GM12878 (cell line): ENCODE measurements at regions not wholly inside any gene's neighbourhood (a gene's known extent, or its start where the extent isn't known, plus 50 kb on each side); places are given as distances from the start of the nearest gene placed in this dataset.

Source experiments
- E2F4 ChIP-seq: IDR thresholded peaks from 2 replicates; pipeline ENCODE4 v1.6.1; 2012; ENCODE audit warnings: low read depth, low read length, improper control_type of control experiment
- E4F1 ChIP-seq: fragments of 450-650 bp; IDR thresholded peaks from 2 replicates; pipeline ENCODE4 v1.6.1; 2018; ENCODE audit warnings: borderline replicate concordance, mild to moderate bottlenecking; ENCODE audit not compliant: partially characterized antibody
- ETV6 ChIP-seq, 2 experiments: fragments of 450-650 bp in 1 of 2; IDR thresholded peaks in 1 of 2; conservative IDR thresholded peaks in 1 of 2; 2 replicates each; pipeline ENCODE4 v1.6.1; 2014; ENCODE audit warnings: antibody characterized with exemption in 1 of 2, borderline replicate concordance in 1 of 2, low read depth in 1 of 2, mild to moderate bottlenecking in 1 of 2, moderate library complexity in 1 of 2
- KAT2A ChIP-seq: conservative IDR thresholded peaks from 2 replicates; pipeline ENCODE4 v1.6.1; 2011; ENCODE audit warnings: low read depth, low read length; ENCODE audit not compliant: control insufficient read depth
- MEF2A ChIP-seq: IDR thresholded peaks from 2 replicates; pipeline ENCODE4 v1.6.1; 2011; ENCODE audit warnings: low read depth, mild to moderate bottlenecking, low read length, moderate library complexity; ENCODE audit not compliant: insufficient read depth
- RUNX3 ChIP-seq: IDR thresholded peaks from 2 replicates; pipeline ENCODE4 v1.6.1; 2012; ENCODE audit warnings: low read length, inconsistent platforms
- SKIL ChIP-seq: fragments of 450-650 bp; IDR thresholded peaks from 2 replicates; pipeline ENCODE4 v1.6.1; 2017; ENCODE audit warnings: mild to moderate bottlenecking, low read depth, inconsistent platforms; ENCODE audit not compliant: poor library complexity, severe bottlenecking
- SREBF1 ChIP-seq: IDR thresholded peaks from 2 replicates; pipeline ENCODE4 v1.6.1; 2012; ENCODE audit warnings: mild to moderate bottlenecking, low read length
- ZBTB33 ChIP-seq: fragments of 450-650 bp; IDR thresholded peaks from 2 replicates; pipeline ENCODE4 v1.6.1; 2017; ENCODE audit warnings: mild to moderate bottlenecking

- TF ChIP-seq E4F1 = no peak
- no peak for TF ChIP-seq SKIL
- TF ChIP-seq ETV6 (conservative IDR thresholded peaks at IDR 0.05 in 1 of 2, IDR thresholded peaks at IDR 0.05 in 1 of 2; ENCODE audit: borderline replicate concordance in 1 of 2, low read depth in 1 of 2) = no peak
- TF ChIP-seq ZBTB33 = no peak
- no peak for TF ChIP-seq KAT2A
- TF ChIP-seq RUNX3 = no peak
- no peak for TF ChIP-seq E2F4
- no peak for TF ChIP-seq SREBF1
- TF ChIP-seq MEF2A = no peak
Observed at GRCh38 chr17:77721846-77722160, 236.7 kb upstream of the TNRC6C start (continued).
